GM23248 (cell line): ENCODE measurements at regions not wholly inside any gene's neighbourhood (a gene's known extent, or its start where the extent isn't known, plus 50 kb on each side); places are given as distances from the start of the nearest gene placed in this dataset.
"Not testable (repeated sequence)": the region's sequence is repeated elsewhere in the genome, so short reads cannot be mapped to it uniquely, and the experiment has no call there.

Experiments used
- DNase-seq: peaks from one replicate; pipeline ENCODE4 v3.0.0-alpha.2; 2015
- H2AFZ ChIP-seq: fragments of 200-600 bp; sonication (generic); 2 replicates; pipeline ENCODE4 v1.6.1; 2016; ENCODE audit warnings: antibody characterized with exemption
- H3F3A ChIP-seq: fragments of 200-600 bp; sonication (generic); 2 replicates; pipeline ENCODE4 v1.6.1; 2016; ENCODE audit warnings: mild to moderate bottlenecking, antibody characterized with exemption, mixed run types; ENCODE audit not compliant: insufficient read depth
- H3K27ac ChIP-seq: fragments of 200-600 bp; sonication (generic); 2 replicates; pipeline ENCODE4 v1.5.1; 2016; ENCODE audit warnings: mild to moderate bottlenecking
- H3K27me3 ChIP-seq: fragments of 200-600 bp; sonication (generic); replicated peaks from 2 replicates; pipeline ENCODE4 v1.6.1; 2016; ENCODE audit warnings: mild to moderate bottlenecking; ENCODE audit not compliant: insufficient read depth
- H3K36me3 ChIP-seq: fragments of 200-600 bp; sonication (generic); 2 replicates; pipeline ENCODE4 v1.6.1; 2016; ENCODE audit warnings: low read depth, mild to moderate bottlenecking
- H3K4me1 ChIP-seq: fragments of 200-600 bp; sonication (generic); 2 replicates; pipeline ENCODE4 v1.6.1; 2016; ENCODE audit warnings: mild to moderate bottlenecking; ENCODE audit not compliant: insufficient read depth
- H3K4me2 ChIP-seq: fragments of 200-600 bp; sonication (generic); one replicate; pipeline ENCODE4 v1.6.1; 2016; ENCODE audit warnings: mild to moderate bottlenecking; ENCODE audit not compliant: unreplicated experiment
- H3K4me3 ChIP-seq: fragments of 200-600 bp; sonication (generic); 2 replicates; pipeline ENCODE4 v1.5.1; 2016; ENCODE audit warnings: mild to moderate bottlenecking
- H3K79me2 ChIP-seq: fragments of 200-600 bp; sonication (generic); 2 replicates; pipeline ENCODE4 v1.6.1; 2016; ENCODE audit warnings: mild to moderate bottlenecking; ENCODE audit not compliant: insufficient read depth
- H3K9ac ChIP-seq: fragments of 200-600 bp; sonication (generic); 2 replicates; pipeline ENCODE4 v1.6.1; 2016; ENCODE audit warnings: mild to moderate bottlenecking
- H3K9me2 ChIP-seq: fragments of 200-600 bp; sonication (generic); 2 replicates; pipeline ENCODE4 v1.6.1; 2016; ENCODE audit warnings: mixed run types, mild to moderate bottlenecking, moderate library complexity; ENCODE audit not compliant: insufficient read depth
- H3K9me3 ChIP-seq: fragments of 200-600 bp; sonication (generic); one replicate; pipeline ENCODE4 v1.6.1; 2017; ENCODE audit warnings: low read depth
- H4K20me1 ChIP-seq: fragments of 200-600 bp; sonication (generic); 2 replicates; pipeline ENCODE4 v1.6.0; 2016; ENCODE audit not compliant: insufficient read depth
- WGBS, 2 experiments: methylation state at CpG; one replicate each; pipeline ENCODE4 v1.1.6; 2015 to 2017; ENCODE audit warnings: low lambda C conversion rate in 2 of 2, low coverage in 1 of 2; ENCODE audit errors: missing lambda C conversion rate in 2 of 2; 5-methylcytosine and 5-hydroxymethylcytosine counted together
- in situ Hi-C: fragments of 300-500 bp; cut with MboI; formaldehyde crosslinking; loops from 2 replicates; pipeline ENCODE4 v1.15.0; 2020

- H3K4me1 ChIP-seq, H3K9me3 ChIP-seq, H3K27ac ChIP-seq, H4K20me1 ChIP-seq, H3K9ac ChIP-seq, H3K36me3 ChIP-seq, DNase-seq, in situ Hi-C loops, H3K4me2 ChIP-seq, H3K4me3 ChIP-seq, H3K9me2 ChIP-seq, H3K27me3 ChIP-seq, H2AFZ ChIP-seq, H3K79me2 ChIP-seq, H3F3A ChIP-seq: not testable (repeated sequence)
- 51 to 78% methylated on average over 2 of the region's 3 CpGs for WGBS, 2 experiments
Measured at GRCh38 chrY:3202287-3202686, 267.1 kb downstream of the ZFY start.

- H3K27me3 ChIP-seq, H3K27ac ChIP-seq, H3K4me3 ChIP-seq, in situ Hi-C loops, H2AFZ ChIP-seq, H3K9me3 ChIP-seq, DNase-seq, H3K79me2 ChIP-seq, H3K9ac ChIP-seq, H3K4me1 ChIP-seq, H4K20me1 ChIP-seq, H3K9me2 ChIP-seq, H3F3A ChIP-seq, H3K4me2 ChIP-seq, H3K36me3 ChIP-seq: not testable (repeated sequence)
Measured at GRCh38 chrY:3206733-3207132, 271.6 kb downstream of the ZFY start.

DNA sequence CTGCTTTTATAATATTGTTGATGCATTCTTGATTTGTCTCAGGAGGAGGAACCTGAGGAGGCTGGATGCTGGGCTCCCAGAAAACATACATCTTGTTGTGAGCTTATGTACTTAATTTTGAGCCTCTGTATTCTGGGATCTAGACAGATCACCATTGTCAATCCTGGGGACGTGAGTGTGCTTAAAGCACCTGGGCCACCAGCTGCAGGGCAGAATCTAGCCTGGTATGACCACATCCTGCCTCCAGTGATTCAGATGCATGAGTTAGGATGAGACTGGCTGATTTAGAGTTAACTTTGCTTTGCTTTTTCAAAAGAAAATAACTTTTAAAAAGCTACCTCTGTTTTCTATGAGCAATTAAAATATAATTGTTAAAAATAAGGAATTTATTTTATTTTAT is 278.0 kb downstream of the ZFY start:
- H4K20me1 ChIP-seq, H3K4me3 ChIP-seq, H3K79me2 ChIP-seq, H3K36me3 ChIP-seq, H3K4me2 ChIP-seq, H3K9me3 ChIP-seq, DNase-seq, H3K9me2 ChIP-seq, H3K27me3 ChIP-seq, H2AFZ ChIP-seq, H3K27ac ChIP-seq, H3K9ac ChIP-seq, H3F3A ChIP-seq, H3K4me1 ChIP-seq, in situ Hi-C loops: not testable (repeated sequence)
- 0% methylated on average over 1 of the region's 1 CpG for WGBS, 2 experiments

GRCh38 chrY:3218134-3218533 is 283.0 kb downstream of the ZFY start:
- H3K4me2 ChIP-seq, H3K9ac ChIP-seq, H4K20me1 ChIP-seq, H3K4me1 ChIP-seq, H2AFZ ChIP-seq, H3K79me2 ChIP-seq, H3K4me3 ChIP-seq, DNase-seq, in situ Hi-C loops, H3K9me2 ChIP-seq, H3K27me3 ChIP-seq, H3F3A ChIP-seq, H3K9me3 ChIP-seq, H3K36me3 ChIP-seq, H3K27ac ChIP-seq: not testable (repeated sequence)
- 17% methylated on average over 3 of the region's 4 CpGs; no CpG with 5 or more reads in 1 of the 2 experiments for WGBS, 2 experiments

DNA sequence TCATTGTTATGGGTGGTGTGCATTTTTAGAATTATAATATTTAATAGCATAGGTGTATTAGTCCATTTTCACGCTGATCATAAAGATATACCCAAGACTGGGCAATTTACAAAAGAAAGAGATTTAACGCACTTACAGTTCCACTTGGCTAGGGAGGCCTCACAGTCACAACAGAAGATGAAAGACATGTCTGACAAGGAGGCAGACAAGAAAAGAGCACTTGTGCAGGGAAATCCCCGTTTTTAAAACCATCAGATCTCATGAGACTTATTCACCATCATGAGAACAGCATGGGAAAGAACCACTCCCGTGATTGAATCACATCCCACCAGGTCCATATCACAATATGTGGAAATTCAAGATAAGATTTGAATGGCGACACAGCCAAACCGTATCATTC is 283.4 kb downstream of the ZFY start:
- H3K9me3 ChIP-seq, H3K27ac ChIP-seq, H3K4me3 ChIP-seq, in situ Hi-C loops, H3K9me2 ChIP-seq, H2AFZ ChIP-seq, H3K4me1 ChIP-seq, H3K4me2 ChIP-seq, H3K27me3 ChIP-seq, H4K20me1 ChIP-seq, H3K9ac ChIP-seq, H3K79me2 ChIP-seq, DNase-seq, H3K36me3 ChIP-seq, H3F3A ChIP-seq: not testable (repeated sequence)
- WGBS, 2 experiments: 16 to 20% methylated on average over 6 of the region's 6 CpGs

- H3K79me2 ChIP-seq, H3K9me3 ChIP-seq, H3K4me2 ChIP-seq, H3K9me2 ChIP-seq, H4K20me1 ChIP-seq, H3F3A ChIP-seq, DNase-seq, H3K4me3 ChIP-seq, H3K27ac ChIP-seq, H2AFZ ChIP-seq, H3K9ac ChIP-seq, H3K27me3 ChIP-seq, in situ Hi-C loops, H3K4me1 ChIP-seq, H3K36me3 ChIP-seq: not testable (repeated sequence)
- 6 to 8% methylated on average over 2 of the region's 2 CpGs for WGBS, 2 experiments
Measured at GRCh38 chrY:3262911-3263310, 316.0 kb upstream of the TGIF2LY start.

DNA sequence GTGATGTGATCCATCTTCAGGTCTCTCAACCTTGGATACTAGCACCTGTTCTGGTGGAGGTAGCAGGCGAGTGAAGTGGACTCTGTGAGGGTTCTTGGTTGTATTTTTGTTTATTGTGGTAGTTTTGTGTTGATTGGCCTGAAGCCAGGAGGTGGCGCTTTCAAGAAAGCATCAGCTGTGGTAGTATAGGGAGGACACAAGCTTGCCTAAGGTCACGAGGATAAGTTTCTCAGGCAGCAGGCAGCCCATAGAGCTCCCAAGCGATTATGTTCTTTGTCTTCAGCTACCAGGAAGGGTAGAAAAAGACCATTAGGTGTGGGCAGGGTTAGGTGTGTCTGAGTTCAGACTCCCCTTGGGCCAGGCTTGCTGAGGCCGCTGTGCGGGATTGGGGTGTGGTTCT is 290.8 kb upstream of the TGIF2LY start:
- H3K79me2 ChIP-seq, H3K9me3 ChIP-seq, H3K9me2 ChIP-seq, H3K27ac ChIP-seq, H3K4me2 ChIP-seq, H4K20me1 ChIP-seq, H3F3A ChIP-seq, in situ Hi-C loops, H2AFZ ChIP-seq, H3K9ac ChIP-seq, H3K27me3 ChIP-seq, H3K4me3 ChIP-seq, H3K36me3 ChIP-seq, H3K4me1 ChIP-seq, DNase-seq: not testable (repeated sequence)
- 0 to 51% methylated on average over 1 to 5 of the region's 6 CpGs for WGBS, 2 experiments

- H3K9ac ChIP-seq, H3K4me2 ChIP-seq, H3K36me3 ChIP-seq, H3K27ac ChIP-seq, H4K20me1 ChIP-seq, H3K9me2 ChIP-seq, H3F3A ChIP-seq, H3K4me1 ChIP-seq, H2AFZ ChIP-seq, H3K9me3 ChIP-seq, H3K27me3 ChIP-seq, DNase-seq, in situ Hi-C loops, H3K4me3 ChIP-seq, H3K79me2 ChIP-seq: not testable (repeated sequence)
- WGBS, 2 experiments: 29 to 44% methylated on average over 3 of the region's 3 CpGs
Measured at GRCh38 chrY:3297235-3297634, 281.6 kb upstream of the TGIF2LY start.
